Caco-2 (cell line): ENCODE measurements at regions not wholly inside any gene's neighbourhood (a gene's known extent, or its start where the extent isn't known, plus 50 kb on each side); places are given as distances from the start of the nearest gene placed in this dataset.

ENCODE experiments used
- BruUV-seq: library from RNA; stranded (reverse); fragments of 400-500 nt; replicated peaks from 2 replicates; lab custom pipeline; 2021; lab: Mats Ljungman, UMichigan
- CTCF ChIA-PET: fragments of 300-600 bp; sonication (Branson Sonifier 250); formaldehyde crosslinking; loops from one replicate; lab custom pipeline; 2022; ENCODE audit warnings: antibody characterized with exemption; lab: Charles Lee
- POLR2A ChIA-PET: fragments of 300-600 bp; sonication (Branson Sonifier 250); formaldehyde crosslinking; loops from one replicate; lab custom pipeline; 2022; ENCODE audit warnings: antibody characterized with exemption; lab: Charles Lee
- DNase-seq, 2 experiments: peaks; one replicate each; pipeline versions ENCODE4 v3.0.0 to v3.0.0-alpha.2; 2020 to 2022
- H3K27me3 ChIP-seq: replicated peaks from 2 replicates; pipeline ENCODE4 v1.6.0; 2011; ENCODE audit warnings: low read length; ENCODE audit not compliant: control insufficient read depth, insufficient read depth
- H3K36me3 ChIP-seq: 2 replicates; pipeline ENCODE4 v1.5.1; 2011; ENCODE audit warnings: low read length; ENCODE audit not compliant: control insufficient read depth, insufficient read depth
- H3K4me1 ChIP-seq: fragments of 250-450 bp; sonication (Bioruptor Pico); 2 replicates; pipeline ENCODE4 v1.5.1; 2020; ENCODE audit warnings: mild to moderate bottlenecking
- H3K4me3 ChIP-seq: 2 replicates; pipeline ENCODE4 v1.5.1; 2011; ENCODE audit warnings: low read depth, mild to moderate bottlenecking, control low read depth, low read length
- H3K9me3 ChIP-seq: fragments of 250-450 bp; sonication (Bioruptor Pico); 2 replicates; pipeline ENCODE4 v1.5.1; 2020; ENCODE audit warnings: mild to moderate bottlenecking, moderate library complexity
- H3K27ac Mint-ChIP-seq: one replicate; pipeline ENCODE4 v1.8.0; 2022; ENCODE audit warnings: mixed read lengths; ENCODE audit not compliant: unreplicated experiment
- H3K27me3 Mint-ChIP-seq: one replicate; pipeline ENCODE4 v1.8.0; 2022; ENCODE audit warnings: mixed read lengths; ENCODE audit not compliant: insufficient read depth, unreplicated experiment
- H3K36me3 Mint-ChIP-seq: one replicate; pipeline ENCODE4 v1.8.0; 2022; ENCODE audit warnings: mild to moderate bottlenecking, mixed read lengths; ENCODE audit not compliant: insufficient read depth, unreplicated experiment
- H3K4me1 Mint-ChIP-seq: one replicate; pipeline ENCODE4 v1.8.0; 2022; ENCODE audit warnings: low read depth, mixed read lengths; ENCODE audit not compliant: unreplicated experiment
- H3K4me3 Mint-ChIP-seq: one replicate; pipeline ENCODE4 v1.8.0; 2022; ENCODE audit warnings: mild to moderate bottlenecking, moderate library complexity, mixed read lengths; ENCODE audit not compliant: unreplicated experiment
- H3K9me3 Mint-ChIP-seq: one replicate; pipeline ENCODE4 v1.8.0; 2022; ENCODE audit warnings: mixed read lengths; ENCODE audit not compliant: unreplicated experiment
- CTCF ChIP-seq, 2 experiments: fragments of 200-600 bp in 1 of 2; IDR thresholded peaks; 1 replicate in 1 of 2; 2 replicates in 1 of 2; pipeline versions ENCODE4 v1.5.1 to v1.8.0; 2011 to 2022; ENCODE audit warnings: antibody characterized with exemption in 1 of 2, control low read depth in 1 of 2, inconsistent platforms in 1 of 2, low read depth in 1 of 2, low read length in 1 of 2, mild to moderate bottlenecking in 1 of 2, moderate library complexity in 1 of 2; ENCODE audit not compliant: insufficient read depth in 1 of 2, severe bottlenecking in 1 of 2, unreplicated experiment in 1 of 2
- intact Hi-C: fragments of 100-400 bp; cut with micrococcal nuclease; formaldehyde crosslinking; loops from one replicate; pipeline ENCODE4 v1.10.0; 2022; ENCODE audit not compliant: unreplicated experiment

DNA sequence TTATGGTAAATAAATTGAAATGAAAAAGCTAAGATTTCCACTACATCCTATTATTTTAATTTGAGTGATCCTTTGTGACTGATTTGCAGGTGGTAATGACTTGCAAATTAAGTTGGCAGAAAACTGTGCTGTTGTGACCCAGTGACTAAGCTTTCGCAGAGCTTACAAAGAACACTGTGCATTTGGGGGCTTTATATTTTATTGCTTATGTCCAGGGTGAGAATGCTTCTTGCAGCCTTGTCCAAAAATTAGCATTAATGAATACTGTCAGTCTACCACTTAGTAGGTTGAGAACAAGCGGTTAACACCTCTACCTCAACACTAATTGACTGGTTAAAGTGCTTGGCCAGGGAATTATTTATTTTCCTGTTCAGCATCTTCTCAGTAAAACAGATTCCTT, 991.3 kb upstream of the DIAPH2 start:
- H3K27me3 Mint-ChIP-seq, result no peaks in the 10 kb centered on the region
- Histone ChIP-seq H3K27me3 (no peaks in the 10 kb centered on the region), H3K9me3 (no peaks in the 10 kb centered on the region), H3K4me3 (no peak overlapping the region), H3K4me1 (no peaks in the 10 kb centered on the region), H3K36me3 (no peaks in the 10 kb centered on the region)
- no peak for DNase-seq
- no peak for TF ChIP-seq CTCF (IDR thresholded peaks at IDR 0.05; ENCODE audit: insufficient read depth in 1 of 2, low read depth in 1 of 2, low read length in 1 of 2, severe bottlenecking in 1 of 2, unreplicated experiment in 1 of 2)
- no peaks in the 10 kb centered on the region for H3K9me3 Mint-ChIP-seq
- ChIA-PET CTCF (no interaction called here), POLR2A (no interaction called here)
- intact Hi-C loops, result no loop called here
- no peak overlapping the region for H3K4me3 Mint-ChIP-seq
- no TSS peak for BruUV-seq
- no peak overlapping the region for H3K27ac Mint-ChIP-seq
- H3K4me1 Mint-ChIP-seq, result no peaks in the 10 kb centered on the region
- no peaks in the 10 kb centered on the region for H3K36me3 Mint-ChIP-seq

- intact Hi-C loops, result loop anchor here (1.0 kb wide), 1 partner anchor 198 kb away; no protein-coding TSS in a partner anchor
- no peak for DNase-seq
These were observed 980.9 kb upstream of the DIAPH2 start for GRCh38 chrX:95703696-95704095.

GRCh38 chrX:95716841-95717240, 967.8 kb upstream of the DIAPH2 start:
- no peak for TF ChIP-seq CTCF (IDR thresholded peaks at IDR 0.05; ENCODE audit: insufficient read depth in 1 of 2, low read depth in 1 of 2, low read length in 1 of 2, severe bottlenecking in 1 of 2, unreplicated experiment in 1 of 2)

More at GRCh38 chrX:95703696-95704095, 980.9 kb upstream of the DIAPH2 start:
- Histone ChIP-seq H3K9me3 (no peaks in the 10 kb centered on the region), H3K36me3 (no peaks in the 10 kb centered on the region), H3K4me1 (no peaks in the 10 kb centered on the region), H3K27me3 (no peaks in the 10 kb centered on the region), H3K4me3 (no peak overlapping the region)
- no peaks in the 10 kb centered on the region for H3K36me3 Mint-ChIP-seq
- no peak overlapping the region for H3K27ac Mint-ChIP-seq
- no peak overlapping the region for H3K4me3 Mint-ChIP-seq
- peaks cover 12% of the 10 kb centered on the region for H3K9me3 Mint-ChIP-seq
- ChIA-PET CTCF (no interaction called here), POLR2A (no interaction called here)
- H3K4me1 Mint-ChIP-seq, result no peaks in the 10 kb centered on the region
- no peak for TF ChIP-seq CTCF (IDR thresholded peaks at IDR 0.05; ENCODE audit: insufficient read depth in 1 of 2, low read depth in 1 of 2, low read length in 1 of 2, severe bottlenecking in 1 of 2, unreplicated experiment in 1 of 2)
- no TSS peak for BruUV-seq
- peaks cover 3% of the 10 kb centered on the region for H3K27me3 Mint-ChIP-seq

More at GRCh38 chrX:95716841-95717240, 967.8 kb upstream of the DIAPH2 start:
- ChIA-PET POLR2A (no interaction called here), CTCF (no interaction called here)
- no peaks in the 10 kb centered on the region for H3K4me1 ChIP-seq
- H3K4me3 Mint-ChIP-seq, result no peak overlapping the region
- H3K27ac Mint-ChIP-seq, result no peak overlapping the region
- no peaks in the 10 kb centered on the region for H3K27me3 ChIP-seq
- no TSS peak for BruUV-seq
- H3K27me3 Mint-ChIP-seq, result peaks cover 2% of the 10 kb centered on the region
- no peaks in the 10 kb centered on the region for H3K36me3 Mint-ChIP-seq
- no peaks in the 10 kb centered on the region for H3K9me3 ChIP-seq
- intact Hi-C loops, result no loop called here
- H3K4me1 Mint-ChIP-seq, result no peaks in the 10 kb centered on the region
- no peaks in the 10 kb centered on the region for H3K36me3 ChIP-seq
- no peaks in the 10 kb centered on the region for H3K9me3 Mint-ChIP-seq
- H3K4me3 ChIP-seq, result no peak overlapping the region
- DNase-seq, result no peak
